Prostate gland (tissue), 2 donors: ENCODE measurements at regions not wholly inside any gene's neighbourhood (a gene's known extent, or its start where the extent isn't known, plus 50 kb on each side); places are given as distances from the start of the nearest gene placed in this dataset.

Source experiments
- CTCF ChIP-seq, 4 experiments: fragments of 200-600 bp in 2 of 4; fragments of 450-650 bp in 2 of 4; sonication (generic) in 2 of 4; IDR thresholded peaks; 1 replicate in 3 of 4; 2 replicates in 1 of 4; pipeline ENCODE4 v1.5.1; 2016 to 2019; ENCODE audit warnings: antibody characterized with exemption in 4 of 4, mild to moderate bottlenecking in 2 of 4, moderate library complexity in 2 of 4
- POLR2AphosphoS5 ChIP-seq: sonication (generic); formaldehyde crosslinking; IDR thresholded peaks from one replicate; pipeline ENCODE4 v1.6.1; 2017; ENCODE audit warnings: antibody characterized with exemption

GRCh38 chr11:86193297-86194095 is 51.1 kb upstream of the EED start:
- TF ChIP-seq CTCF (IDR thresholded peaks at IDR 0.05) (peak; percentile 34 to 69 (median 58)), POLR2AphosphoS5 (peak; percentile 32)
